GM19240 (cell line): ENCODE measurements at regions not wholly inside any gene's neighbourhood (a gene's known extent, or its start where the extent isn't known, plus 50 kb on each side); places are given as distances from the start of the nearest gene placed in this dataset.
"Not testable (repeated sequence)": the region's sequence is repeated elsewhere in the genome, so short reads cannot be mapped to it uniquely, and the experiment has no call there.

Source experiments
- DNase-seq: peaks from one replicate; pipeline ENCODE4 v3.0.0; 2011; ENCODE audit warnings: low spot score; ENCODE audit not compliant: insufficient read length

DNA sequence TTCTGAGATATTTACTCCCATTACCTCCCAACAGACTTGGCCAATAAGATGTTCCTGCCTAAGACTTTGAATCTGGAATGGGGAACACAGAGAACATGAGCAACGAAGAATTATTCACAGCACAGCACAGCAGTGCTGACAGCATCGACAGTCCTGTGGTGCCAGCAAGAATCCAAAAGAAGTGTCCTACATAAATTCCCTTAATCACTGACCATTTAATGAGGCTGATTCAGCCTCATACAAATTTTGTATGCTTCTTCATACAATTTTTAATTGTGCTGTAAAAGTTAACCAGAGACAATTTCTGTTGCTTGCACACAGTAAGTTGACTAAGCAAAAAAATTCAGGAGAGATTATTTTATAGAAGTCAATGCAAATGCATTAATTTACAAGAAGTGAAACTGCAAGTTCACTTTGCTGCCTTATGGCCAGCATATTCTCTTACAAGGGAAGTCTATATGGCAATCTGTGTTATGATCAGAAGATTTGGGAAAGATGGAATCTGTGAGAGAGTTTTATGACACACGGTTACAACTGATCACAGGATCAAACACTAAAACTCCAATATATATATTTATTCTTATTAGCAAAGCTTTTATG, 855.9 kb downstream of the LTN1 start:
- DNase-seq = no peak

DNA sequence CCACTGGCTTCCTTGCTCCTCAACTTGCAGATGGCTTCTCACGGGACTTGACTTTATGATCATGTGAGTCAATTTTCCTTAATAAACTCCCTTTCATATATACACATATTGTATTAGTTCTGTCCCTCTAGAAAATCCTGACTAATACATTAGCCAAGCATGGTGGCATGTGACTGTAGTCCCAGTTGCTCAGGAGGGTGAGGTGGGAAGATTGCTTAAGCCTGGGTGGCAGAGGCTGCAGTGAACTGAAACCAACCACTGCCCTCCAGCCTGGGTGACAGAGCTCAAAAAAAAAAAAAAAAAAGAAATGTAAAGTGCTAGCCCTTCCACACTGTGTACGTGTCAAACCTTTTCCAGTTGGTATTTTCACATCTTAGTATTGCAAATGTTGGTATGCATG, 857.0 kb downstream of the LTN1 start:
- DNase-seq = no peak

DNA sequence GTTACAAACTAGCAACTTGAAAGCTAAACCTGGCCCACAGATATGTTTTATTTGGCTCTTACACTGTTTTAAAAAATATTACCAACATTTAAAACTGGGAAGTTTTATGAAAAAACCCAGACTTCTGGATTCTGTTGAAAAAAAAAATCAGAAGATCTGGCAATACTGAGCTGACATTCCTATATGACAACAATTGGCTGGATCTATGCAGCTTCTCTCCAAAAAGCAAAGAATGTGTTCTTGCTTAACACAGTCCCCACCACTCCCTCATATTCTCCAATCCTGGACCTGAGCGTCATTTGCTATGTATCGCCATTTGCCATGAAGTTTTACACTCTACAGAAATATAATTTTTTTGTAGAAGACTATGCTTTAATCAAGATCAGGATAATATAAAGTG, 859.6 kb downstream of the LTN1 start:
- no peak for DNase-seq

DNA sequence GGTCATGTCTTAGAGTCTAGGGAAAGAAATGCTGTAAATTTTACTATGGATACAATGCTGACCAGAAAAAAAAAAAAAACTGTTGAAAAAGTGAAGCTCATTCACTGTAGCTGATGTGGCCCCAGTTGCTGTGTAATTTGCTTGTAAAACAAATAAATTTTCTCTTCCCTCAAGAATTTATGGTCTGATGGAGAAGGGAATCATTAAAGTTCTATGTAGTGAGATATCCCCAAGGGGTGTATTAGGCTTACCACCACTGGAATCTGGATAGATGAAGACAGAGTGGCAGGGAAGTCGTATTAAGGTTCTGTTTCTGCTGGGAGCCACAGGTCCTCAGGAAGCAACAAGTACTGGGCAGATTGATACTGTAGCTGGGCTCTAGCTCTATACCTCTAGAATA, 860.0 kb downstream of the LTN1 start:
- no peak for DNase-seq

DNA sequence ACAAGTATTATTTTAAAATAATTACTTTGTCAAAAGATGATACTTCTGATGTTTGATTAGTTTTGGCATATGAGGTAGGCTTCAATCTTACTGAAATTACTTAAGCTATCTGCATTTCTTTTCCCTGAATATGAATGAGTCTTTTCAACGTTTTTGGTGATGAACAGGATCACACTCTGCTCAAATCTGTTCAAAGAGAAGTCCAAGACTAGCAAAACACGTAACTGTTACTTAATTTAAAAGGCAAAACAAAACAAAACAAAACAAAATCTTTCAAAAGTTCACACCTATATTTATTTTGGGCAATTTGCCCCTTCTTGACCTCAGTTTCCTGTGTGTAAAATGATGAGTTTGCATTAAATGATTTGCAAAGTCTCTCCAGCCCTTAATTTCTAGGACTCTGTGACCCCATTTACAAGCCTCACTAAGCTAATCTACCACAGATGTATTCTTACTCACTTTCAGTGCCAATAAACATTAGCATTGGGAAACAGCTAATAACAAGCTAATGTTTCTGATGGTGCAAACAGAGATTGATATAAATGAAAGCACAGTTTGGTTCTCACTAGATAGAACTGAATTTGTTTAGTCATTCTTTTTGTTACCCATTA, 865.4 kb downstream of the LTN1 start:
- no peak for DNase-seq

DNA sequence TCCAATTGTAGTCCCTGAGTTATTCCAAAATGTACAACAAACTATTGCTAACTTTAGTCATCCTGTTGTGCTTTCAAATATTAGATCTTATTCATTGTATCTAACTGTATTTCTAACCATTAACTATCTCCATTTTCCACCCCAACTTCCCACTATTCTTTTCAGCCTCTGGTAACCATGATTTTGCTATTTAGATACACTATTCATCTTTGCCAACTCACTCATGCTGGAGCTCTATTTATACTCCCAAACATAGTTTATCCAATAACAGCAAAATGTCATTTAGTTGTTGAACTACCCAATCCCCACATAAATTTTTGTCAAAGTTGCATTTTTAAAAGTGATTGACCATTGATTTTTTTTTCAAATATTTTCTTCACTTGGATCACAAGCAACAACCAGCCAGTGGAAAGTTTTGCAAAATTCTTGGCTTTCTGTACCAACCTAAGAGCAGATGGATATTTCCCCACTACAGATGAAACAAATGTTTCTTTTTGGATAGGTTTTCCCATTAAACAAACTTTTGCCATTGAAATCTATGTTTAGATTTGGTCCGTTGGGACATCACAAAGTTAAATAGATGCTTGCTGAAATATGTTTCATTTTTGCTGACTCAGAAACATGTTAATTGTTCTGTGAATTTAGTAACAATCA, 866.0 kb downstream of the LTN1 start:
- DNase-seq = no peak

DNA sequence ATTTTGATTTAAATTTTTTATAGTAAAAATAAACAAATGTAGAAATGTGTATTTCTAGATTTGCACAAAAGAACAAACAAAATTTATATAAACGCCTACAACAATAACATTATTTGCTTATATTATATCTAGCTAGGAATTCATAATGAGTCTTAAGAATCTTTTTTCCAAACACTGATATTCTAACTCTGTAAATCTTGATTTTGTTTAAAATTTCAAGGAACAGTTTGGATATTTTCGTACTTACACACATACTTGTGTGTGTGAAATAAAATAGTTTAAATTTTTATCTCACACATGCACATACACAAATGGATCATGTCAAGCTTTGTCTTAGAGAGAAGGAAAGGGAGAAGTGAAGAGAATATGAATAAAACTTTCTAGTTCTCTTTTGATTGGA, 868.1 kb downstream of the LTN1 start:
- DNase-seq = no peak

DNA sequence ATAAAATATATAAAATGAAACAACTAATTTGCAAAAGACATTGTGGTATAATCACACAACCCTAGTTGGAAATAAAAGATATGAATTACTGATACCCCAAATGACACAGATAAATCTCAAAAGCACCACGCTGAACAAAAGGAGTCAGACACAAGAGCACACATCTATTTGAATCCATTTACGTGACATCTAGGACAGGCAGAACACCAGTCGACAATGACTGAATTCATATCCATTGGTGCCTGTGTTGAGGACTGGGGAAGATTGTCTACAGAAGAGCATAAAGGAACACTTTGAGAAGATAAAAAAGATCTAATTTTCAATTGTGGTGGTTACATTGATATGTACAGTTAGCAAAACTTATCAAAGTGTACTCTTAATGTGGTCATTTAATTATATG, 874.1 kb downstream of the LTN1 start:
- DNase-seq = no peak

DNA sequence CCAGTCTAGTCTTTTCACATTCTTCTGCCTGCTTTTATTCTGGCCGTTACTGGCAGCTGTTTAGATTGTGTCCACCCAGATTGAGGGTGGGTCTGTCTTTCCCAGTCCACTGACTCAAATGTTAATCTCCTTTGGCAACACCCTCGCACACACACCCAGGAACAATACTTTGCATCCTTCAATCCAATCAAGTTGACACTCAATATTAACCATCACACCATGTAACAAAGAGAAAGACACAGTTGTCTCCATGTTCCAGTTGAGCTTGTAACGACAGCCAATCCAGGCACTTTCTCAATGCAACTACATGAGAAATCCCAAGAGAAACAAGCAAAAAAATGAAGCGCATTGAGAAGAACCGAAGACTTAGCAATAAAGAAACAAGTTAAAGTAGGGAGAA, 877.7 kb downstream of the LTN1 start:
- not testable (repeated sequence) for DNase-seq

DNA sequence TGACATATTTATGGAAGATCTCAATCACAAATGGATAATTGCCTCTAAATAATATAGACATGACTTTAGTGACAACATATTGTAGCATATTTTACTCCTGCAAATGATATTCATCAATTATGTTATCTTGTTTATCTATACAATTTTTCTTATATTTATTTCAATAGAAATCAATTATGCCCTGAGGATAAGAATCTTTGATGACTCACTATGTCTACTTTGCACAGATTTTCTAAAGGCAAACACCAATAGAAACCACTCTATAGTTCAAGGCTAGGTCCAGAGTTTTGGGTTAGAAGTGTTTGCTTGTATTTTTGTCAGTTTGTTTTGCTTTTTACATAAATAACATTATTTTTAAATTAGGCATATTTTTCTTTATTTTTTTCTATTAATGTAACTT, 879.0 kb downstream of the LTN1 start:
- DNase-seq = no peak

DNA sequence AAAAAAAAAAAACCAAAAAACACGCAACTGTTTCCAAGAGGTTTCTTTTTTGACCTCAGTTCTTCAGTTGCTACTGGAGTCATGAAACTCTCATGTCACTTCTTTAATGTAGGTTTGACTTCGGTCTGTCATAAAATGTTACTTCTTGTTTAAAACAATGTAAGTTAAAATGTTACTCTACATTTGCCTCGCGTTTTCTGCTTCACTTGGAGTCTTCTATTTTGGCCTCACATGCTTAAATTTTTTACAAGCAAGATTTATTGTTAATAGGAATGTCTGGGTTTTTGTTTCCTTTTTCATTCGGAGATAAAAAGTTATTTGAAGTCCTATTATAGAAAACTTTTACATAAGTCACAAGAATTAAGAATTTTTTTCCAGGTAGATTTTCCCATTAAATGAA, 880.2 kb downstream of the LTN1 start:
- DNase-seq = no peak

DNA sequence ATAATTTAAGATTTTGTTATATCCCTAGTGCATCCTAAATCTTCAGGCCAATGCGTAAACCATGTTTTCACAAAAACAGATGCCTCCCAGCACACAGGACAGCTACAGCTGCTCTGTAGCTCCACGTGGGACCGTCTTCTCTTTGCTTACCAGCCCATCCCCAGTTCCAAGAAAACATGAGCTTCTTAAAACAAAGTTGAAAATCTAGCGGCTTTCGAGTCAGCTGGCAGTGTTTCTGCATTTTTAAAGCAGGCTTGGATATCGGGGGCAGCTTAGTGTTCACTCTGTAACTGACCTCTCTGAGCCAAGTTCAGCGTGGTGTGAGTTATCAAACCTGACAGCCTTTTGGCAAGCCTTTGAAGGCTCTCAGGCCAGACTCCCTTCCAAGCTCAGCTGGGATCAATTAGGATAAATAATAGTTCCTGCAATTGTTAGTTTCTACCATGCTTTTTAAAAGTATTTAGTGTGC, 881.5 kb downstream of the LTN1 start:
- no peak for DNase-seq

DNA sequence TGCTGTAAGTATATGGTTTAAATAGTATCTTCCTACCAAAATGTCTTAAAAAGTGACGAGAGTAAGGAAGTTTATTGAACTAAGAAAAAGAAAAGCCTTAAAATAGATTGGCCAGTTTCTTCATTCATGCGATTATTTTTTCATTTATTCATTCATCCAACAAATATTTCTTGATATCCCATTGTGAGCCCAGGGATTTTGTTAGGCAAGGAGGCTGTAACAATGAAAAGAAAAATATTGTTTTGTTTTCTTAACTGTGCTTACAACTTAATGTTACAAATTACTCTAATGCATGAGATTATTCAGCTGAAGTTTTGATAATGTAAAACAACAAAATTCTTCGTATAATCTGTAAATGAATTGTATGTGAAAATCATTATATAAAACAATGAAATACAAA, 882.0 kb downstream of the LTN1 start:
- no peak for DNase-seq

DNA sequence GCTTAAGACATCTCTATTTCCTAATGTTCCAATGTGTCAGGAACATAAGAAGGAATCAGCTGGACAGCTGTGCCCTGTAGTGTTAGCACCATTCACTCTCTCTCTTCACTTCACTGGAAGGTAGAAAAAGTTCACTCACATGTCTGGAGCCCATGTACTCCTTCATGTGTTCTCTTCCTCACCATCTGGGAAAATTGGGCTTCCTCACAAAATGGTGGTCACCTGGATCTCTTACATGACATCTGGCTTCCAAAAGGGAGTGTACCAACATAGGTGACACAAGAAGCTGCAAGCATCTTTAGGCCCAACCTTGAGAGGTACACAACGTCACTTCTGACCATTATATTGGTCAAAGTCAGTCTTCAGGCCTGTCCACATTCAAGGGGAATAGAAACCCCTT, 882.6 kb downstream of the LTN1 start:
- DNase-seq = no peak

DNA sequence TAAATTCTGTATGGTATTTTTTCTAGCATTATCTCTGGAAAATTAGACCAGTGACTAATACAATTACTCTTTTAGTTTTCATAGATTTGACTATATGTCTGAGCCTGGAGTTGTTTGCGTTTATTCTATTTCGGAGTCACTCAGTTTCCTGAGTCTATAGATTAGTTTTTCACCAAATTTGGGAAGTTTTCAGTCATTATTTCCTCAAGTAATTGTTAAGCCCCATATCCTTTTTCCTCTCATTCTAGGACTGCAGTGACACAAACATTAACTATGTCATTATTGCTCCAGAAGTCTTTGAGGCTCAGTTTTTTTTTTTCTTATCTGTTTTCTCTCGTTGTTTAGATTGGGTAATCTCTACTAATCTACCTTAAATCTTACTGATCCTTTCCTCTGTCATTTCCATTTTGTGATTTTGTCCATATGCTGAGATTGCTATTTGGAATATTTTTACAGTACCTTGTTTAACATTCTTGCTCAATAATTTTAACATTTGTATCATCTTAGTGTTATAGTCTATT, 886.2 kb downstream of the LTN1 start:
- no peak for DNase-seq

DNA sequence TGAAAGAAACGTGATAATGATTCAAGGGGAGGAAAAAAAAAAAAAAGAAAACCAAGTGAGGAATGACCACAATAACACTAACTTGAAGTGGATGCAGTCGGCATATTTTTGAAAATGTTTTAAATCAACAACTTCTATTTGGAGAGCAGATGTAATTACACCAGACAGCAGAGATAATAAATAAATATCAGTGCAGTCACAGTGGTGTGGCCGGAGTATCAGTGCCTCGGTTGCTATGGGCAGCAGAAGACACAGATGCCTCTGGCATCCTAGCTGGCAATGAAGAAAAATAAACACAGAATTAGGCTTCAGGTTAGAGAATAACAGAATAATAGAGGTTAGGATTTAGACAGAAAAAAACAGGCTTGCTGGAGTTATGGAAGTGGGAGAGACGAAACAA, 888.3 kb downstream of the LTN1 start:
- no peak for DNase-seq

DNA sequence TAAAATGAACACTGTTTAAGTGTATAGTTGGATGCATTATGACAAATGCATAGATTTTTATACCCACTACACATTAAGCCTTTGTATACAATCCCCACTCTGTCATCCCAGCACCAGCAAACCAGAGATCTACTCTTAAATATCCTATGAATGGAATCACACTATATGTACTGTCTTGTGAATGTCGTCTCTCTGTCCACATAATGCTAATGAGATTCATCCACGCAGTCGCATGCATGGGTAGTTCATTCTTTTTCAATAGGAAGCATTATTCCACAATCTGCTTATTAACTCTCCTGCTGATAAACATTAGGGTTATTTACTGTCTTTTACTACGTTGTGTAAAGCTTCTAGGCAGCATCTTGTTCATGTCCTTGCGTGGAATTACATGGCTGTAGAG, 892.3 kb downstream of the LTN1 start:
- DNase-seq = no peak

DNA sequence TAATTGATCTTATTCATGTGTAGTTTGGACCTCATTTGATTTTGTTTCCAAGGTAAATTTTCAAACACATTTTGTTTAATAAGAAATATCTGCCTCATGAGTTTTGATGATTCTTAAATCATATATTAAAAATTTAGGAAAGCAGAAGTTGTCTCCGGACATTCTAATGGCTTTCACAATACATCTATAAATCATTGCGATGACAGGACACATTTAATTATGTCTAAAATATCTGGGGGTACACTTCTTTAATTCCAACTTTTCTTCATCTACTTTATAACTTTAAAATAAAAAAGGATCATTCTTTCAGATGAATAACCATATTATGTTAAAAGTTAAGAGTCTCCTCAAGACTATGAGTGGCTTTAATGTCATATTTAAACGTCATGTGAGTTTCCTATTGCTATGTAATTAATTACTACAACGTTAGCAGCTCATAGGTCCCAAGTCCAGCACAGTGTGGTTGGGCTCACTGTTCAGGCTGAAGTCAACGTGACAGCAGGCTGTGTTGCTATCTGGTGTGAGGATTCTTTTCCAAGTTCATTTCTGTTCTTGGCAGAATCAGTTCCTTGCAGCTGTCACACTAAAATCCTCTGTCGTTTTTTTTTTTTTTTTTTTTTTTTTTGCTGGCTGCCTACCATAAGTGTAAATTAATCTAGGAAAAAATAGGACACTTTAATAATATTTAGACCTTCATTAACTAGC, 893.5 kb downstream of the LTN1 start:
- DNase-seq = no peak

DNA sequence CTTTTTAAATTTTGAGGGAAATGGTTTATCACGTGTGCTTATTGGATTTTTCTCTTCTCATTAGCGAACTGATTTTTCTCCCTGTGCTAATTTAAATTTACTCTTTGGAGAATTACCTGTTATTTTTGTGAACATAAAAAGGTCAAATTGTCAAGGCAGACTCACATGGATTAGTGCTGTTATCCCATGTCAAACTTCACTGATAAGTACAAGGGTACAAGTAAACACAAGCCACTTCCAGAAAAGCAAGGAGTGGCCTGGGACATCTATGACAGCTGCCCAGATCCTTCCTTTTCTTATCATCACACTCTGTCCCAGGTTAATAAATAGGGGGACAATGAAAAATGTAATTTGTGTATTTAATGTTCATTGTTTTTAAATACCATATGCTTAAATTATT, 901.2 kb downstream of the LTN1 start:
- DNase-seq = no peak

DNA sequence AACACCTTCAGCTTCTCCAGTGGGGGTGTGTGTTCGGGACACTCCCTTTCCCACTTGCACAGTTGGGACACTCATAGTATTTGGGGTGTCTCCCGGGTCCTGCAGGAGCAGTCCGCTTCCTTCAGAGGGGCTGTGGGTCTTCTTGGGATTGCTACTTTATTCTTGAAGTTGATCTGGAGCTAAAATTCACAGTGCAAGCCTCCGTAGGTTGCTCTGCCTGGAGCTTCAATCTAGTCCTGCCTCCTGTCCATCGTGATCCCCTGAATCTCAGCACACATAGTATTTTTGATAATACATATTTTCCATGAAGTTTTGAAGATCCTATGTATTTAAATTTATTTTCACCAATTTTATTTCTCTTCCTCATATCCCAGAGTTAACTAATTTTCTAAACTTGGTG, 902.1 kb downstream of the LTN1 start:
- no peak for DNase-seq

DNA sequence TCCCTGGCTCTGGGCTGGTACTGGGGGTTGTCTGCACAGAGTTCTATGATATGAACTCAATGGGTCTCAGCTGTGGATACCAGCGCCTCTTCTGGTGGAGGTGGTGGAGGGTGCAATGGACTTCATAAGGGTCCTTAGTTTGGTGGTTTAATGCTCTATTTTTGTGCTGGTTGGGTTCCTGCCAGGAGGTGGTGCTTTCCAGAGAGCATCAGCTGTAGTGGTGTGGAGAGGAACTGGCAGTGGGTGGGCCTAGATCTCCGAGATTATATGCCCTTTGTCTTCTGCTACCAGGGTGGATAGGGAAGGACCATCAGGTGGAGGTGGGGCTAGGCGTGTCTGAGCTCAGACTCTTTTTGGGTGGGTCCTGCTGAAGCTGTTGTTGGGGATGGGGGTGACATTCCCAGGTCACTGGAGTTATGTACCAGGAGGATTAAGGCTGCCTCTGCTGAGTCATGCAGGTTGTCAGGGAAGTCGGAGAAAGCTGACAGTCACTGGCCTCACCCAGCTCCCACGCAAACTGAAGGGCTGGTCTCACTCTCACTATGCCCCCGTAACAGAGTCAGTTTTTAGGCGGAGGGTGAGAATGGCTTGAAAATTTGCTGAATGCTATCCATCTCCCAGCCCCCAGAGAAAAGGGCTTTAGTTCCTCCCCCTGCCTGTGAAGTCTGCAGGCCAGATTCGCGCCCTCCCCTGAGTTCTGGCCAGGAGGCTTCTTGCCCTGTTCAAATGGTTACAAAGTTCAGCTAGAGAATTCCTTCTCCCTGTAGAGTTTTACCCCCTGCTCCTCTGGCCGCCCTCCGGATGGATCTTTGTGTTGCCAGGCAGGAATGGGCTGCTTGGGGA, 902.9 kb downstream of the LTN1 start:
- no peak for DNase-seq
